HepG2 (cell line): ENCODE measurements at regions not wholly inside any gene's neighbourhood (a gene's known extent, or its start where the extent isn't known, plus 50 kb on each side); places are given as distances from the start of the nearest gene placed in this dataset.

ENCODE experiments used
- ATAC-seq: fragments of 200-7000 bp; cut with Tn5 transposase; 3 replicates; pipeline ENCODE4 v1.9.1; 2020; ENCODE audit warnings: mild to moderate bottlenecking, moderate library complexity
- BruUV-seq: library from RNA; stranded (reverse); fragments of 400-500 nt; replicated peaks from 2 replicates; lab custom pipeline; 2021; lab: Mats Ljungman, UMichigan
- CTCF ChIA-PET: fragments of 300-600 bp; formaldehyde crosslinking; extraction: SDS; loops from one replicate; lab custom pipeline; 2021; ENCODE audit warnings: low total read pairs, inconsistent platforms, low intra/inter-chr PET ratio; lab: Yijun Ruan, JAX
- POLR2A ChIA-PET: fragments of 350-600 bp; sonication (Branson Sonifier 250); formaldehyde crosslinking; loops from one replicate; lab custom pipeline; 2020; ENCODE audit warnings: antibody characterized with exemption, inconsistent platforms; lab: Yijun Ruan, JAX
- DNase-seq: peaks from one replicate; pipeline ENCODE4 v3.0.0-alpha.2; 2015; ENCODE audit warnings: low spot score
- FAIRE-seq: peaks from 3 replicates; lab custom pipeline; 2011; peaks lifted over from hg19 to GRCh38; lab: Jason Lieb, UNC
- H2AFZ ChIP-seq: one replicate; pipeline ENCODE4 v1.6.1; 2011; ENCODE audit warnings: low read length, inconsistent platforms
- H3K27ac ChIP-seq: fragments of 300-600 bp; 3 replicates; pipeline ENCODE4 v1.8.0; 2011; ENCODE audit warnings: mixed run types, mild to moderate bottlenecking, mixed read lengths, low read length, inconsistent platforms; ENCODE audit not compliant: insufficient read depth; ENCODE audit errors: extremely low read length
- H3K27me3 ChIP-seq, 2 experiments: fragments of 200-600 bp in 1 of 2; 2 replicates in 1 of 2; 3 replicates in 1 of 2; pipeline versions ENCODE4 v1.6.0 to v1.8.0; 2011; ENCODE audit warnings: low read length in 2 of 2, mild to moderate bottlenecking in 2 of 2, moderate library complexity in 2 of 2, inconsistent platforms in 1 of 2; ENCODE audit not compliant: insufficient read depth in 2 of 2, control insufficient read depth in 1 of 2
- H3K36me3 ChIP-seq, 2 experiments: fragments of 200-600 bp in 1 of 2; replicated peaks in 1 of 2; 2 replicates in 1 of 2; 3 replicates in 1 of 2; pipeline versions ENCODE4 v1.5.1 to v1.8.0; 2011; ENCODE audit warnings: low read length in 2 of 2, inconsistent platforms in 1 of 2; ENCODE audit not compliant: insufficient read depth in 2 of 2, control insufficient read depth in 1 of 2
- H3K4me1 ChIP-seq: 2 replicates; pipeline ENCODE4 v1.5.1; 2012; ENCODE audit warnings: low read length, inconsistent platforms; ENCODE audit not compliant: insufficient read depth
- H3K4me2 ChIP-seq: 2 replicates; pipeline ENCODE4 v1.6.0; 2011; ENCODE audit warnings: low read depth, low read length, inconsistent platforms
- H3K4me3 ChIP-seq, 3 experiments: fragments of 200-600 bp in 1 of 3; sonication (generic), shearing (Covaris generic) in 1 of 3; replicated peaks in 1 of 3; 2 replicates each; pipeline ENCODE4 v1.5.1; 2011 to 2016; ENCODE audit warnings: low read length in 3 of 3, inconsistent platforms in 2 of 3, low read depth in 2 of 3, mild to moderate bottlenecking in 2 of 3, control low read depth in 1 of 3, mixed read lengths in 1 of 3; ENCODE audit not compliant: insufficient read depth in 1 of 3
- H3K79me2 ChIP-seq: one replicate; pipeline ENCODE4 v1.6.1; 2011; ENCODE audit warnings: low read length, inconsistent platforms; ENCODE audit not compliant: insufficient read depth
- H3K9ac ChIP-seq: 2 replicates; pipeline ENCODE4 v1.6.0; 2011; ENCODE audit warnings: mild to moderate bottlenecking, low read depth, low read length, inconsistent platforms; ENCODE audit not compliant: insufficient read depth
- H3K9me3 ChIP-seq: 2 replicates; pipeline ENCODE4 v1.5.1; 2012; ENCODE audit warnings: mild to moderate bottlenecking, low read length
- H4K20me1 ChIP-seq: 2 replicates; pipeline ENCODE4 v1.6.0; 2011; ENCODE audit warnings: inconsistent platforms, mild to moderate bottlenecking, low read length, moderate library complexity; ENCODE audit not compliant: insufficient read depth
- ARID2 ChIP-seq: sonication (generic); formaldehyde crosslinking; IDR thresholded peaks from 2 replicates; pipeline ENCODE4 v1.8.1; 2022; ENCODE audit warnings: mild to moderate bottlenecking, missing genetic modification reagents, borderline replicate concordance
- ATAD3A ChIP-seq: sonication (generic); formaldehyde crosslinking; IDR thresholded peaks from 2 replicates; pipeline ENCODE4 v1.4.0; 2020; ENCODE audit warnings: missing genetic modification reagents
- BRF2 ChIP-seq: sonication (generic); formaldehyde crosslinking; IDR thresholded peaks from 2 replicates; pipeline ENCODE4 v1.8.1; 2022; ENCODE audit warnings: mild to moderate bottlenecking, missing genetic modification reagents
- CERS6 ChIP-seq: sonication (generic); formaldehyde crosslinking; IDR thresholded peaks from 2 replicates; pipeline ENCODE4 v1.5.0; 2020; ENCODE audit warnings: missing genetic modification reagents
- MAZ ChIP-seq, 2 experiments: sonication (generic) in 1 of 2; formaldehyde crosslinking in 1 of 2; IDR thresholded peaks; 2 replicates each; pipeline versions ENCODE4 v1.5.0 to v1.6.1; 2012 to 2020; ENCODE audit warnings: low read depth in 2 of 2, mild to moderate bottlenecking in 2 of 2, borderline replicate concordance in 1 of 2, improper control_type of control experiment in 1 of 2, low read length in 1 of 2, missing genetic modification reagents in 1 of 2, moderate library complexity in 1 of 2
- NONO ChIP-seq, 2 experiments: fragments of 450-650 bp in 1 of 2; sonication (generic) in 1 of 2; formaldehyde crosslinking in 1 of 2; IDR thresholded peaks in 1 of 2; conservative IDR thresholded peaks in 1 of 2; 2 replicates each; pipeline versions ENCODE4 v1.6.1 to v1.8.0; 2017 to 2022; ENCODE audit warnings: mild to moderate bottlenecking in 1 of 2, missing genetic modification reagents in 1 of 2, moderate library complexity in 1 of 2
- PITX1 ChIP-seq: sonication (generic); formaldehyde crosslinking; IDR thresholded peaks from 2 replicates; pipeline ENCODE4 v1.5.1; 2020; ENCODE audit warnings: mild to moderate bottlenecking, missing genetic modification reagents
- SALL1 ChIP-seq: sonication (generic); formaldehyde crosslinking; IDR thresholded peaks from 2 replicates; pipeline ENCODE4 v1.8.0; 2022; ENCODE audit warnings: mild to moderate bottlenecking, missing genetic modification reagents
- SMAD1 ChIP-seq: sonication (generic); formaldehyde crosslinking; IDR thresholded peaks from 2 replicates; pipeline ENCODE4 v1.4.0; 2020; ENCODE audit warnings: missing genetic modification reagents, low read depth, mild to moderate bottlenecking, borderline replicate concordance
- SOX5 ChIP-seq: IDR thresholded peaks from 2 replicates; pipeline ENCODE4 v1.6.1; 2016; ENCODE audit warnings: borderline replicate concordance
- TBP ChIP-seq: sonication (generic); formaldehyde crosslinking; IDR thresholded peaks from 2 replicates; pipeline ENCODE4 v1.5.0; 2020; ENCODE audit warnings: missing genetic modification reagents
- ZC3H13 ChIP-seq: sonication (generic); formaldehyde crosslinking; IDR thresholded peaks from 2 replicates; pipeline ENCODE4 v1.8.1; 2023; ENCODE audit warnings: mild to moderate bottlenecking, missing genetic modification reagents, moderate library complexity
- ZMAT3 ChIP-seq: sonication (generic); formaldehyde crosslinking; conservative IDR thresholded peaks from 2 replicates; pipeline ENCODE4 v1.7.0; 2021; ENCODE audit warnings: missing genetic modification reagents
- ZNF207 ChIP-seq: fragments of 450-650 bp; IDR thresholded peaks from 2 replicates; pipeline ENCODE4 v1.6.1; 2016; ENCODE audit warnings: antibody characterized with exemption, borderline replicate concordance
- ZNF292 ChIP-seq: sonication (generic); formaldehyde crosslinking; IDR thresholded peaks from 2 replicates; pipeline ENCODE4 v1.8.1; 2022; ENCODE audit warnings: mild to moderate bottlenecking, low read depth, missing genetic modification reagents, borderline replicate concordance
- ZNF30 ChIP-seq: sonication (generic); formaldehyde crosslinking; IDR thresholded peaks from 2 replicates; pipeline ENCODE4 v1.5.0; 2020; ENCODE audit warnings: mild to moderate bottlenecking, missing genetic modification reagents
- ZNF484 ChIP-seq: sonication (generic); formaldehyde crosslinking; IDR thresholded peaks from 2 replicates; pipeline ENCODE4 v1.5.1; 2020; ENCODE audit warnings: mild to moderate bottlenecking, low read depth, missing genetic modification reagents, borderline replicate concordance
- ZNF704 ChIP-seq: sonication (generic); formaldehyde crosslinking; IDR thresholded peaks from 2 replicates; pipeline ENCODE4 v1.8.1; 2023; ENCODE audit warnings: mild to moderate bottlenecking, inconsistent platforms, moderate library complexity, missing genetic modification reagents, borderline replicate concordance
- ZNF737 ChIP-seq: sonication (generic); formaldehyde crosslinking; IDR thresholded peaks from 2 replicates; pipeline ENCODE4 v1.5.0; 2020; ENCODE audit warnings: missing genetic modification reagents, mild to moderate bottlenecking, borderline replicate concordance
- WGBS: methylation state at CpG from one replicate; pipeline ENCODE4 v1.1.6; 2017; ENCODE audit warnings: low lambda C conversion rate; 5-methylcytosine and 5-hydroxymethylcytosine counted together
- in situ Hi-C: cut with HindIII; loops from 2 replicates; pipeline ENCODE4 v1.10.0; 2017; ENCODE audit warnings: low pct_unique_long_range_greater_than_20kb; ENCODE audit not compliant: extremely low pct_ligation_motif_present
- intact Hi-C: fragments of 100-400 bp; cut with micrococcal nuclease; formaldehyde crosslinking; loops from one replicate; pipeline ENCODE4 v1.10.0; 2022; ENCODE audit not compliant: unreplicated experiment

GRCh38 chr2:200054681-200055468 lies 99.5 kb downstream of the MAIP1 start:
- in situ Hi-C loops: no loop called here
- intact Hi-C loops: loop anchor here (5.0 to 10.0 kb wide), 2 partner anchors 252 to 350 kb away; partner anchors contain the start of gene SPATS2L
- Histone ChIP-seq H3K27me3 (no peaks in the 10 kb centered on the region), H4K20me1 (no peaks in the 10 kb centered on the region), H3K79me2 (no peaks in the 10 kb centered on the region), H3K4me1 (peaks cover 12% of the 10 kb centered on the region), H3K4me2 (peak overlapping the region; percentile 66), H2AFZ (peak overlapping the region; percentile 1), H3K9me3 (no peaks in the 10 kb centered on the region; the same call in 1 of the 2 replicates), H3K4me3 (peak overlapping the region in 2 of 3 experiments; percentile 11 to 45; a peak in 1 of 6 replicates), H3K36me3 (no peaks in the 10 kb centered on the region), H3K9ac (no peak overlapping the region), H3K27ac (no peak overlapping the region)
- WGBS: 50% methylated on average over 10 of the region's 15 CpGs
- no TSS peak for BruUV-seq
- DNase-seq: peak; percentile 47
- ChIA-PET POLR2A (no interaction called here), CTCF (interaction anchor here (0.8 kb wide), 1 partner anchor 417 kb away, joined by 3 read pairs; no protein-coding TSS in a partner anchor)
- peak; percentile 93 for ATAC-seq
- FAIRE-seq: no peak
- TF ChIP-seq ZNF737 (CRISPR knock-in tag) (0 out of 2 replicates have a peak, but pooled peaks have one; percentile 36), ZNF30 (no peak), TBP (no peak), ZMAT3 (CRISPR knock-in tag) (peak; percentile 23; the same call in 1 of the 2 replicates), SOX5 (CRISPR knock-in tag) (no peak), ZNF292 (CRISPR knock-in tag) (peak; percentile 60; the same call in 1 of the 2 replicates), SALL1 (CRISPR knock-in tag) (peak; percentile 58; the same call in 1 of the 2 replicates), ZNF207 (no peak), ZNF704 (0 out of 2 replicates have a peak, but pooled peaks have one; percentile 39), ATAD3A (no peak), ZC3H13 (CRISPR knock-in tag) (no peak), NONO (IDR thresholded peaks at IDR 0.05) (no peak), NONO (CRISPR knock-in tag; conservative IDR thresholded peaks at IDR 0.05) (0 out of 2 replicates have a peak, but pooled peaks have one; percentile 35), CERS6 (no peak), SMAD1 (no peak), ZNF484 (CRISPR knock-in tag) (0 out of 2 replicates have a peak, but pooled peaks have one; percentile 61), BRF2 (CRISPR knock-in tag) (0 out of 2 replicates have a peak, but pooled peaks have one; percentile 36), PITX1 (CRISPR knock-in tag) (peak; percentile 75), MAZ (IDR thresholded peaks at IDR 0.05; ENCODE audit: borderline replicate concordance, low read depth, low read length) (no peak), MAZ (CRISPR knock-in tag; IDR thresholded peaks at IDR 0.05; ENCODE audit: low read depth) (0 out of 2 replicates have a peak, but pooled peaks have one; percentile 37), ARID2 (CRISPR knock-in tag) (0 out of 2 replicates have a peak, but pooled peaks have one; percentile 46)
